22Rv1 (cell line): ENCODE measurements at regions not wholly inside any gene's neighbourhood (a gene's known extent, or its start where the extent isn't known, plus 50 kb on each side); places are given as distances from the start of the nearest gene placed in this dataset.

Source experiments
- CTCF ChIP-seq: fragments of 450-650 bp; IDR thresholded peaks from 2 replicates; pipeline ENCODE4 v1.5.1; 2017; ENCODE audit warnings: mild to moderate bottlenecking
- ZFX ChIP-seq: fragments of 450-650 bp; IDR thresholded peaks from 2 replicates; pipeline ENCODE4 v1.6.1; 2017; ENCODE audit warnings: antibody characterized with exemption, borderline replicate concordance

DNA sequence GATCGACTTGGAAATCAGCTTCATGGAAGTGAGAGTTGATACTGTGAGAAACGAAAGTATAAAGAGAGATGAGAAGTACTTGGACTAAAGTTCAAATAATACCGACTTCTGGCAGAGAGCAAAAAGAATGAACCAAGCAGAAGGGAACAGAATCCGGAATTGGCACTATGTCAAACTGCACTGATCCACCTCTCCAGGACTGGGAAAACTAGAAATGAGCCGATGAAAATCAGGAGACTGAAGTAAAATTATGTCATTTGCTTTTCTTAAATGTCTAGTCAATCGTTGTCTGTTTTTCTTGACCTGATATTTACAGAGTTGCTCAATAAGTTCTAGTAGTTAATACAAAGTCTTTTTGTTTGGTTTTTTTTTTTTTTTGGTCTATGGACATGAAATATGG lies 163.0 kb upstream of the FOXG1 start:
- no peak for TF ChIP-seq CTCF
- TF ChIP-seq ZFX, result no peak
